ENCODE measurements at regions not wholly inside any gene's neighbourhood (a gene's known extent, or its start where the extent isn't known, plus 50 kb on each side); places are given as distances from the start of the nearest gene placed in this dataset.

- no peak overlapping the region for H3K4me3 ChIP-seq (replicated peaks in 1 of 2; ENCODE audit: low read depth in 1 of 2, low read length in 2 of 2)
- no peaks in the 10 kb centered on the region for H3K36me3 ChIP-seq (ENCODE audit: control insufficient read depth in 1 of 2, insufficient read depth in 2 of 2, low read length in 2 of 2)
- TF ChIP-seq EGR1 (IDR thresholded peaks at IDR 0.05; ENCODE audit: low read depth) (no peak), YY1 (IDR thresholded peaks at IDR 0.05; ENCODE audit: extremely low read depth, insufficient replicate concordance, low read depth, low read length) (no peak), ELF1 (IDR thresholded peaks at IDR 0.05; ENCODE audit: borderline replicate concordance, low read depth) (no peak), JUND (IDR thresholded peaks at IDR 0.05) (no peak), EZH2 (IDR thresholded peaks at IDR 0.05) (no peak), SRF (IDR thresholded peaks at IDR 0.05; ENCODE audit: low read depth) (no peak), CBX3 (IDR thresholded peaks at IDR 0.05; ENCODE audit: low read depth) (no peak), CEBPB (IDR thresholded peaks at IDR 0.05; ENCODE audit: low read depth) (no peak), REST (IDR thresholded peaks at IDR 0.05; ENCODE audit: low read depth) (no peak)
- H3K9me2 ChIP-seq (ENCODE audit: insufficient read depth): no peaks in the 10 kb centered on the region
- no TSS peak for BruUV-seq (replicated peaks)
- H3K9me3 ChIP-seq (ENCODE audit: control insufficient read depth in 1 of 2, insufficient read depth in 1 of 2, low read depth in 1 of 2, low read length in 2 of 2): no peaks in the 10 kb centered on the region
- intact Hi-C loops (cut with micrococcal nuclease): no loop called here
- H3K27me3 ChIP-seq (ENCODE audit: insufficient read depth, low read length): 0 out of 2 replicates have a peak, but pooled peaks cover 13% of the 10 kb centered on the region
- H3K79me2 ChIP-seq (ENCODE audit: insufficient read depth, low read length): no peaks in the 10 kb centered on the region
- H3K4me1 ChIP-seq (ENCODE audit: control insufficient read depth in 1 of 2, insufficient read depth in 2 of 2, low read length in 2 of 2): no peaks in the 10 kb centered on the region; a peak in 1 of 4 replicates
- ChIA-PET RAD21 (ENCODE audit: low non-redundant PET in 1 of 2, low total read pairs in 2 of 2, uncharacterized antibody in 2 of 2, unreplicated experiment in 2 of 2) (no interaction called here), CTCF (no interaction called here), POLR2A (no interaction called here)
- H2AFZ ChIP-seq (ENCODE audit: low read depth, low read length, poor library complexity, severe bottlenecking): no peak overlapping the region
- no peak overlapping the region for H3K9ac ChIP-seq (ENCODE audit: low read length)
- DNase-seq (ENCODE audit: low read depth, low spot score): no peak
- no peak overlapping the region for H3K4me2 ChIP-seq (ENCODE audit: low read length)
- no peaks in the 10 kb centered on the region for H4K20me1 ChIP-seq (ENCODE audit: insufficient read depth)
- no peak overlapping the region for H3K27ac ChIP-seq (ENCODE audit: low read depth, low read length)
- ATAC-seq: no peak
Measured at GRCh38 chr15:98071786-98072185, 111.3 kb downstream of the ARRDC4 start.
